ENCODE measurements at regions not wholly inside any gene's neighbourhood (a gene's known extent, or its start where the extent isn't known, plus 50 kb on each side); places are given as distances from the start of the nearest gene placed in this dataset.

- TF ChIP-seq SIN3A (IDR thresholded peaks at IDR 0.05; ENCODE audit: borderline replicate concordance, low read depth, low read length), result no peak
- TF ChIP-seq USF2 (IDR thresholded peaks at IDR 0.05; ENCODE audit: borderline replicate concordance, low read depth, low read length), result no peak
- TF ChIP-seq CTCF (IDR thresholded peaks at IDR 0.05), result no peak
- TF ChIP-seq, protein P1, sequence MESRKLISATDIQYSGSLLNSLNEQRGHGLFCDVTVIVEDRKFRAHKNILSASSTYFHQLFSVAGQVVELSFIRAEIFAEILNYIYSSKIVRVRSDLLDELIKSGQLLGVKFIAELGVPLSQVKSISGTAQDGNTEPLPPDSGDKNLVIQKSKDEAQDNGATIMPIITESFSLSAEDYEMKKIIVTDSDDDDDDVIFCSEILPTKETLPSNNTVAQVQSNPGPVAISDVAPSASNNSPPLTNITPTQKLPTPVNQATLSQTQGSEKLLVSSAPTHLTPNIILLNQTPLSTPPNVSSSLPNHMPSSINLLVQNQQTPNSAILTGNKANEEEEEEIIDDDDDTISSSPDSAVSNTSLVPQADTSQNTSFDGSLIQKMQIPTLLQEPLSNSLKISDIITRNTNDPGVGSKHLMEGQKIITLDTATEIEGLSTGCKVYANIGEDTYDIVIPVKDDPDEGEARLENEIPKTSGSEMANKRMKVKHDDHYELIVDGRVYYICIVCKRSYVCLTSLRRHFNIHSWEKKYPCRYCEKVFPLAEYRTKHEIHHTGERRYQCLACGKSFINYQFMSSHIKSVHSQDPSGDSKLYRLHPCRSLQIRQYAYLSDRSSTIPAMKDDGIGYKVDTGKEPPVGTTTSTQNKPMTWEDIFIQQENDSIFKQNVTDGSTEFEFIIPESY (IDR thresholded peaks at IDR 0.05; ENCODE audit: borderline replicate concordance, low read depth), result no peak
- no peak for TF ChIP-seq PBX3 (IDR thresholded peaks at IDR 0.05)
- no peak for TF ChIP-seq REST (IDR thresholded peaks at IDR 0.05; ENCODE audit: low read depth, low read length)
- no peak for TF ChIP-seq GABPA (IDR thresholded peaks at IDR 0.05; ENCODE audit: low read depth)
- no peak for TF ChIP-seq MAX (IDR thresholded peaks at IDR 0.05; ENCODE audit: low read depth)
Observed at GRCh38 chr12:94740601-94741362, 90.4 kb upstream of the TMCC3 start.

Measured in SK-N-SH (cell line).